ENCODE measurements at regions not wholly inside any gene's neighbourhood (a gene's known extent, or its start where the extent isn't known, plus 50 kb on each side); places are given as distances from the start of the nearest gene placed in this dataset.

GRCh38 chr1:96569288-96569687 is 152.3 kb upstream of the PTBP2 start:
- TF ChIP-seq, protein P1, sequence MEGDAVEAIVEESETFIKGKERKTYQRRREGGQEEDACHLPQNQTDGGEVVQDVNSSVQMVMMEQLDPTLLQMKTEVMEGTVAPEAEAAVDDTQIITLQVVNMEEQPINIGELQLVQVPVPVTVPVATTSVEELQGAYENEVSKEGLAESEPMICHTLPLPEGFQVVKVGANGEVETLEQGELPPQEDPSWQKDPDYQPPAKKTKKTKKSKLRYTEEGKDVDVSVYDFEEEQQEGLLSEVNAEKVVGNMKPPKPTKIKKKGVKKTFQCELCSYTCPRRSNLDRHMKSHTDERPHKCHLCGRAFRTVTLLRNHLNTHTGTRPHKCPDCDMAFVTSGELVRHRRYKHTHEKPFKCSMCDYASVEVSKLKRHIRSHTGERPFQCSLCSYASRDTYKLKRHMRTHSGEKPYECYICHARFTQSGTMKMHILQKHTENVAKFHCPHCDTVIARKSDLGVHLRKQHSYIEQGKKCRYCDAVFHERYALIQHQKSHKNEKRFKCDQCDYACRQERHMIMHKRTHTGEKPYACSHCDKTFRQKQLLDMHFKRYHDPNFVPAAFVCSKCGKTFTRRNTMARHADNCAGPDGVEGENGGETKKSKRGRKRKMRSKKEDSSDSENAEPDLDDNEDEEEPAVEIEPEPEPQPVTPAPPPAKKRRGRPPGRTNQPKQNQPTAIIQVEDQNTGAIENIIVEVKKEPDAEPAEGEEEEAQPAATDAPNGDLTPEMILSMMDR (IDR thresholded peaks at IDR 0.05; ENCODE audit: insufficient read depth, low read length), result no peak
- TF ChIP-seq SPI1 (IDR thresholded peaks at IDR 0.05; ENCODE audit: borderline replicate concordance, low read depth) (no peak), GABPA (IDR thresholded peaks at IDR 0.05; ENCODE audit: low read depth) (no peak)
- TF ChIP-seq, protein P2, sequence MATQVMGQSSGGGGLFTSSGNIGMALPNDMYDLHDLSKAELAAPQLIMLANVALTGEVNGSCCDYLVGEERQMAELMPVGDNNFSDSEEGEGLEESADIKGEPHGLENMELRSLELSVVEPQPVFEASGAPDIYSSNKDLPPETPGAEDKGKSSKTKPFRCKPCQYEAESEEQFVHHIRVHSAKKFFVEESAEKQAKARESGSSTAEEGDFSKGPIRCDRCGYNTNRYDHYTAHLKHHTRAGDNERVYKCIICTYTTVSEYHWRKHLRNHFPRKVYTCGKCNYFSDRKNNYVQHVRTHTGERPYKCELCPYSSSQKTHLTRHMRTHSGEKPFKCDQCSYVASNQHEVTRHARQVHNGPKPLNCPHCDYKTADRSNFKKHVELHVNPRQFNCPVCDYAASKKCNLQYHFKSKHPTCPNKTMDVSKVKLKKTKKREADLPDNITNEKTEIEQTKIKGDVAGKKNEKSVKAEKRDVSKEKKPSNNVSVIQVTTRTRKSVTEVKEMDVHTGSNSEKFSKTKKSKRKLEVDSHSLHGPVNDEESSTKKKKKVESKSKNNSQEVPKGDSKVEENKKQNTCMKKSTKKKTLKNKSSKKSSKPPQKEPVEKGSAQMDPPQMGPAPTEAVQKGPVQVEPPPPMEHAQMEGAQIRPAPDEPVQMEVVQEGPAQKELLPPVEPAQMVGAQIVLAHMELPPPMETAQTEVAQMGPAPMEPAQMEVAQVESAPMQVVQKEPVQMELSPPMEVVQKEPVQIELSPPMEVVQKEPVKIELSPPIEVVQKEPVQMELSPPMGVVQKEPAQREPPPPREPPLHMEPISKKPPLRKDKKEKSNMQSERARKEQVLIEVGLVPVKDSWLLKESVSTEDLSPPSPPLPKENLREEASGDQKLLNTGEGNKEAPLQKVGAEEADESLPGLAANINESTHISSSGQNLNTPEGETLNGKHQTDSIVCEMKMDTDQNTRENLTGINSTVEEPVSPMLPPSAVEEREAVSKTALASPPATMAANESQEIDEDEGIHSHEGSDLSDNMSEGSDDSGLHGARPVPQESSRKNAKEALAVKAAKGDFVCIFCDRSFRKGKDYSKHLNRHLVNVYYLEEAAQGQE (IDR thresholded peaks at IDR 0.05; ENCODE audit: insufficient replicate concordance, low read depth), result no peak
